ENCODE measurements at regions not wholly inside any gene's neighbourhood (a gene's known extent, or its start where the extent isn't known, plus 50 kb on each side); places are given as distances from the start of the nearest gene placed in this dataset.

- no peaks in the 10 kb centered on the region for H4K20me1 ChIP-seq (ENCODE audit: control insufficient read depth, insufficient read depth)
- no peak overlapping the region for H2AFZ ChIP-seq (ENCODE audit: control insufficient read depth, low read depth, low read length)
- ATAC-seq (no peak), DNase-seq (ENCODE audit: low read depth, low spot score) (no peak), FAIRE-seq (no peak)
- no peak overlapping the region for H3K27ac ChIP-seq (ENCODE audit: control insufficient read depth, insufficient read depth)
- H3K4me2 ChIP-seq (ENCODE audit: control insufficient read depth, insufficient read depth) = no peak overlapping the region
- intact Hi-C loops (cut with micrococcal nuclease; ENCODE audit: unreplicated experiment) = no loop called here
- H3K79me2 ChIP-seq (ENCODE audit: control insufficient read depth, insufficient read depth, low read length) = no peaks in the 10 kb centered on the region
- ChIA-PET RAD21 (ENCODE audit: unreplicated experiment) (no interaction called here), POLR2A (no interaction called here), SMC1A (ENCODE audit: uncharacterized antibody, unreplicated experiment) (no interaction called here), CTCF (no interaction called here)
- H3K27me3 ChIP-seq (replicated peaks in 1 of 2; ENCODE audit: control insufficient read depth in 2 of 2, insufficient read depth in 2 of 2, low read length in 1 of 2) = no peaks in the 10 kb centered on the region
- TF ChIP-seq DPF2 (IDR thresholded peaks at IDR 0.05) (no peak), ZNF24 (IDR thresholded peaks at IDR 0.05) (no peak), ETV6 (conservative IDR thresholded peaks at IDR 0.05 in 1 of 2, IDR thresholded peaks at IDR 0.05 in 1 of 2; ENCODE audit: borderline replicate concordance in 1 of 2, low read depth in 1 of 2) (no peak), SREBF2 (IDR thresholded peaks at IDR 0.05; ENCODE audit: low read length) (no peak), MXI1 (IDR thresholded peaks at IDR 0.05; ENCODE audit: low read depth, low read length) (no peak), SIX5 (IDR thresholded peaks at IDR 0.05; ENCODE audit: low read depth, low read length, severe bottlenecking) (no peak), IKZF2 (IDR thresholded peaks at IDR 0.05) (no peak), SP1 (IDR thresholded peaks at IDR 0.05; ENCODE audit: low read depth, low read length) (no peak)
- in situ Hi-C loops (cut with MboI) = no loop called here
- H3K4me3 ChIP-seq = no peak overlapping the region
- BruUV-seq (replicated peaks) = no TSS peak
- H3K9ac ChIP-seq (ENCODE audit: control insufficient read depth, insufficient read depth, low read length) = no peak overlapping the region
- H3K9me3 ChIP-seq (replicated peaks; ENCODE audit: control insufficient read depth, insufficient read depth, low read length) = no peaks in the 10 kb centered on the region
- no peaks in the 10 kb centered on the region for H3K36me3 ChIP-seq (ENCODE audit: control insufficient read depth in 2 of 2, insufficient read depth in 2 of 2, low read length in 1 of 2)
- H3K4me1 ChIP-seq (ENCODE audit: control insufficient read depth, insufficient read depth, low read length) = no peaks in the 10 kb centered on the region
- 51% methylated on average over 2 of the region's 2 CpGs for WGBS (ENCODE audit: insufficient coverage, insufficient replicate concordance, low lambda C conversion rate, missing lambda C conversion rate)
Observed at GRCh38 chr2:12795851-12796250, 79.1 kb downstream of the TRIB2 start.

- no peak overlapping the region for H3K27ac ChIP-seq (ENCODE audit: control insufficient read depth, insufficient read depth)
- H3K4me1 ChIP-seq (ENCODE audit: control insufficient read depth, insufficient read depth, low read length) = no peaks in the 10 kb centered on the region
- intact Hi-C loops (cut with micrococcal nuclease; ENCODE audit: unreplicated experiment) (no loop called here), in situ Hi-C loops (cut with MboI) (no loop called here)
- H3K4me2 ChIP-seq (ENCODE audit: control insufficient read depth, insufficient read depth) = no peak overlapping the region
- FAIRE-seq (no peak), ATAC-seq (no peak), DNase-seq (ENCODE audit: low read depth, low spot score) (no peak)
- no peak overlapping the region for H3K4me3 ChIP-seq
- no peaks in the 10 kb centered on the region for H4K20me1 ChIP-seq (ENCODE audit: control insufficient read depth, insufficient read depth)
- ChIA-PET SMC1A (ENCODE audit: uncharacterized antibody, unreplicated experiment) (no interaction called here), POLR2A (no interaction called here), RAD21 (ENCODE audit: unreplicated experiment) (no interaction called here), CTCF (no interaction called here)
- H3K79me2 ChIP-seq (ENCODE audit: control insufficient read depth, insufficient read depth, low read length) = no peaks in the 10 kb centered on the region
- no peaks in the 10 kb centered on the region for H3K27me3 ChIP-seq (replicated peaks in 1 of 2; ENCODE audit: control insufficient read depth in 2 of 2, insufficient read depth in 2 of 2, low read length in 1 of 2)
- no peak overlapping the region for H2AFZ ChIP-seq (ENCODE audit: control insufficient read depth, low read depth, low read length)
- no peak overlapping the region for H3K9ac ChIP-seq (ENCODE audit: control insufficient read depth, insufficient read depth, low read length)
- H3K36me3 ChIP-seq (ENCODE audit: control insufficient read depth in 2 of 2, insufficient read depth in 2 of 2, low read length in 1 of 2) = no peaks in the 10 kb centered on the region
- no peaks in the 10 kb centered on the region for H3K9me3 ChIP-seq (replicated peaks; ENCODE audit: control insufficient read depth, insufficient read depth, low read length)
- 57% methylated on average over 4 of the region's 4 CpGs for WGBS (ENCODE audit: insufficient coverage, insufficient replicate concordance, low lambda C conversion rate, missing lambda C conversion rate)
- no TSS peak for BruUV-seq (replicated peaks)
- TF ChIP-seq HCFC1 (IDR thresholded peaks at IDR 0.05; ENCODE audit: low read length) (no peak), IRF5 (IDR thresholded peaks at IDR 0.05; ENCODE audit: borderline replicate concordance) (no peak), SMAD5 (IDR thresholded peaks at IDR 0.05; ENCODE audit: low read depth) (no peak), ZNF217 (IDR thresholded peaks at IDR 0.05) (no peak), BCL3 (IDR thresholded peaks at IDR 0.05; ENCODE audit: borderline replicate concordance, insufficient read depth, low read depth, low read length, poor library complexity, severe bottlenecking) (no peak)
Observed at GRCh38 chr2:12796657-12797056, 79.9 kb downstream of the TRIB2 start.
